GM18517 (cell line): ENCODE measurements at regions not wholly inside any gene's neighbourhood (a gene's known extent, or its start where the extent isn't known, plus 50 kb on each side); places are given as distances from the start of the nearest gene placed in this dataset.

Experiments
- ATAC-seq: cut with Tn5 transposase; IDR thresholded peaks from one replicate; pipeline ENCODE4 v1.9.1; 2021; ENCODE audit warnings: mild to moderate bottlenecking, moderate library complexity; ENCODE audit not compliant: unreplicated experiment

- ATAC-seq = no peak
Observed at GRCh38 chr4:132506568-132506967, 642.5 kb upstream of the PCDH10 start.

GRCh38 chr4:132513491-132513890 lies 635.6 kb upstream of the PCDH10 start:
- no peak for ATAC-seq

GRCh38 chr4:132526652-132527051 lies 622.4 kb upstream of the PCDH10 start:
- no peak for ATAC-seq

GRCh38 chr4:132527817-132528216 lies 621.3 kb upstream of the PCDH10 start:
- ATAC-seq = no peak

- no peak for ATAC-seq
Observed at GRCh38 chr4:132530861-132531260, 618.2 kb upstream of the PCDH10 start.

- ATAC-seq = no peak
Observed at GRCh38 chr4:132540268-132540667, 608.8 kb upstream of the PCDH10 start.

GRCh38 chr4:132540797-132541196 lies 608.3 kb upstream of the PCDH10 start:
- no peak for ATAC-seq

GRCh38 chr4:132542228-132542627 lies 606.9 kb upstream of the PCDH10 start:
- no peak for ATAC-seq

GRCh38 chr4:132548463-132548862 lies 600.6 kb upstream of the PCDH10 start:
- no peak for ATAC-seq

- ATAC-seq = no peak
Observed at GRCh38 chr4:132556316-132556715, 592.8 kb upstream of the PCDH10 start.

- no peak for ATAC-seq
Observed at GRCh38 chr4:132557660-132558059, 591.4 kb upstream of the PCDH10 start.

- no peak for ATAC-seq
Observed at GRCh38 chr4:132564920-132565319, 584.2 kb upstream of the PCDH10 start.

GRCh38 chr4:132565542-132565941 lies 583.6 kb upstream of the PCDH10 start:
- ATAC-seq = no peak

GRCh38 chr4:132572210-132572609 lies 576.9 kb upstream of the PCDH10 start:
- no peak for ATAC-seq

GRCh38 chr4:132587626-132588025 lies 561.5 kb upstream of the PCDH10 start:
- no peak for ATAC-seq

GRCh38 chr4:132592340-132592739 lies 556.8 kb upstream of the PCDH10 start:
- no peak for ATAC-seq

GRCh38 chr4:132592850-132593249 lies 556.2 kb upstream of the PCDH10 start:
- no peak for ATAC-seq

GRCh38 chr4:132593717-132594400 lies 555.2 kb upstream of the PCDH10 start:
- no peak for ATAC-seq

GRCh38 chr4:132596186-132596585 lies 552.9 kb upstream of the PCDH10 start:
- ATAC-seq = no peak

GRCh38 chr4:132605551-132605950 lies 543.5 kb upstream of the PCDH10 start:
- ATAC-seq = no peak

GRCh38 chr4:132614682-132615081 lies 534.4 kb upstream of the PCDH10 start:
- ATAC-seq = no peak

GRCh38 chr4:132619968-132620367 lies 529.1 kb upstream of the PCDH10 start:
- no peak for ATAC-seq
